ENCODE measurements at regions not wholly inside any gene's neighbourhood (a gene's known extent, or its start where the extent isn't known, plus 50 kb on each side); places are given as distances from the start of the nearest gene placed in this dataset.

- H3K27ac Mint-ChIP-seq, result no peak overlapping the region
- H3K36me3 Mint-ChIP-seq (ENCODE audit: low read depth), result no peaks in the 10 kb centered on the region
- no peak overlapping the region for H3K4me3 Mint-ChIP-seq
- H3K27me3 Mint-ChIP-seq, result no peaks in the 10 kb centered on the region
- H3K9me3 Mint-ChIP-seq, result no peaks in the 10 kb centered on the region
- H3K4me1 Mint-ChIP-seq (ENCODE audit: low read depth), result no peaks in the 10 kb centered on the region
These were observed 56.6 kb downstream of the SLITRK1 start for GRCh38 chr13:83825676-83826075.

- H3K36me3 Mint-ChIP-seq (ENCODE audit: low read depth), result no peaks in the 10 kb centered on the region
- no peaks in the 10 kb centered on the region for H3K27me3 Mint-ChIP-seq
- H3K9me3 Mint-ChIP-seq, result no peaks in the 10 kb centered on the region
- no peak overlapping the region for H3K4me3 Mint-ChIP-seq
- no peak overlapping the region for H3K27ac Mint-ChIP-seq
- no peaks in the 10 kb centered on the region for H3K4me1 Mint-ChIP-seq (ENCODE audit: low read depth)
These were observed 57.7 kb downstream of the SLITRK1 start for GRCh38 chr13:83824560-83824959.

- Mint-ChIP-seq H3K4me3 (no peak overlapping the region), H3K4me1 (ENCODE audit: low read depth) (no peaks in the 10 kb centered on the region), H3K27me3 (no peaks in the 10 kb centered on the region), H3K27ac (no peak overlapping the region), H3K36me3 (ENCODE audit: low read depth) (no peaks in the 10 kb centered on the region), H3K9me3 (no peaks in the 10 kb centered on the region)
These were observed 58.2 kb downstream of the SLITRK1 start for GRCh38 chr13:83824120-83824519.

- Mint-ChIP-seq H3K27me3 (no peaks in the 10 kb centered on the region), H3K4me1 (ENCODE audit: low read depth) (no peaks in the 10 kb centered on the region), H3K9me3 (peaks cover 9% of the 10 kb centered on the region), H3K27ac (no peak overlapping the region), H3K36me3 (ENCODE audit: low read depth) (no peaks in the 10 kb centered on the region), H3K4me3 (no peak overlapping the region)
These were observed 62.7 kb downstream of the SLITRK1 start for GRCh38 chr13:83819611-83820010.

GRCh38 chr13:83819156-83819555, 63.1 kb downstream of the SLITRK1 start:
- H3K4me3 Mint-ChIP-seq, result no peak overlapping the region
- no peak overlapping the region for H3K27ac Mint-ChIP-seq
- H3K9me3 Mint-ChIP-seq, result peaks cover 9% of the 10 kb centered on the region
- H3K27me3 Mint-ChIP-seq, result no peaks in the 10 kb centered on the region
- no peaks in the 10 kb centered on the region for H3K4me1 Mint-ChIP-seq (ENCODE audit: low read depth)
- H3K36me3 Mint-ChIP-seq (ENCODE audit: low read depth), result no peaks in the 10 kb centered on the region

GRCh38 chr13:83816081-83816480, 66.2 kb downstream of the SLITRK1 start:
- Mint-ChIP-seq H3K4me1 (ENCODE audit: low read depth) (no peaks in the 10 kb centered on the region), H3K36me3 (ENCODE audit: low read depth) (no peaks in the 10 kb centered on the region), H3K27me3 (no peaks in the 10 kb centered on the region)

GRCh38 chr13:83815598-83815997, 66.7 kb downstream of the SLITRK1 start:
- Mint-ChIP-seq H3K36me3 (ENCODE audit: low read depth) (no peaks in the 10 kb centered on the region), H3K4me1 (ENCODE audit: low read depth) (no peaks in the 10 kb centered on the region), H3K4me3 (no peak overlapping the region), H3K9me3 (peaks cover 9% of the 10 kb centered on the region), H3K27ac (no peak overlapping the region), H3K27me3 (no peaks in the 10 kb centered on the region)

More at GRCh38 chr13:83816081-83816480, 66.2 kb downstream of the SLITRK1 start:
- Mint-ChIP-seq H3K4me3 (no peak overlapping the region), H3K27ac (no peak overlapping the region), H3K9me3 (peaks cover 9% of the 10 kb centered on the region)

GRCh38 chr13:83810136-83810535, 72.1 kb downstream of the SLITRK1 start:
- Mint-ChIP-seq H3K27ac (no peak overlapping the region), H3K4me1 (ENCODE audit: low read depth) (no peaks in the 10 kb centered on the region), H3K9me3 (no peaks in the 10 kb centered on the region), H3K36me3 (ENCODE audit: low read depth) (no peaks in the 10 kb centered on the region), H3K4me3 (no peak overlapping the region), H3K27me3 (no peaks in the 10 kb centered on the region)

GRCh38 chr13:83804356-83804962, 77.8 kb downstream of the SLITRK1 start:
- H3K4me3 Mint-ChIP-seq, result no peak overlapping the region
- H3K27me3 Mint-ChIP-seq, result no peaks in the 10 kb centered on the region
- H3K36me3 Mint-ChIP-seq (ENCODE audit: low read depth), result no peaks in the 10 kb centered on the region
- no peak overlapping the region for H3K27ac Mint-ChIP-seq
- H3K9me3 Mint-ChIP-seq, result no peaks in the 10 kb centered on the region
- H3K4me1 Mint-ChIP-seq (ENCODE audit: low read depth), result no peaks in the 10 kb centered on the region

- H3K4me1 Mint-ChIP-seq (ENCODE audit: low read depth), result no peaks in the 10 kb centered on the region
- H3K4me3 Mint-ChIP-seq, result no peak overlapping the region
- no peaks in the 10 kb centered on the region for H3K36me3 Mint-ChIP-seq (ENCODE audit: low read depth)
- no peaks in the 10 kb centered on the region for H3K9me3 Mint-ChIP-seq
- no peaks in the 10 kb centered on the region for H3K27me3 Mint-ChIP-seq
- no peak overlapping the region for H3K27ac Mint-ChIP-seq
These were observed 83.5 kb downstream of the SLITRK1 start for GRCh38 chr13:83798731-83799130.

- Mint-ChIP-seq H3K4me1 (ENCODE audit: low read depth) (no peaks in the 10 kb centered on the region), H3K27ac (no peak overlapping the region), H3K4me3 (no peak overlapping the region), H3K36me3 (ENCODE audit: low read depth) (no peaks in the 10 kb centered on the region), H3K9me3 (no peaks in the 10 kb centered on the region), H3K27me3 (no peaks in the 10 kb centered on the region)
These were observed 85.9 kb downstream of the SLITRK1 start for GRCh38 chr13:83796364-83796763.

GRCh38 chr13:83794583-83794982, 87.7 kb downstream of the SLITRK1 start:
- Mint-ChIP-seq H3K27me3 (no peaks in the 10 kb centered on the region), H3K4me1 (ENCODE audit: low read depth) (no peaks in the 10 kb centered on the region), H3K36me3 (ENCODE audit: low read depth) (no peaks in the 10 kb centered on the region), H3K27ac (no peak overlapping the region), H3K9me3 (no peaks in the 10 kb centered on the region), H3K4me3 (no peak overlapping the region)

- Mint-ChIP-seq H3K4me3 (no peak overlapping the region), H3K36me3 (ENCODE audit: low read depth) (no peaks in the 10 kb centered on the region), H3K27me3 (no peaks in the 10 kb centered on the region), H3K27ac (no peak overlapping the region), H3K9me3 (peaks cover 4% of the 10 kb centered on the region), H3K4me1 (ENCODE audit: low read depth) (no peaks in the 10 kb centered on the region)
These were observed 102.0 kb downstream of the SLITRK1 start for GRCh38 chr13:83780227-83780626.

- Mint-ChIP-seq H3K36me3 (ENCODE audit: low read depth) (no peaks in the 10 kb centered on the region), H3K4me3 (no peak overlapping the region), H3K9me3 (peaks cover 10% of the 10 kb centered on the region), H3K27me3 (no peaks in the 10 kb centered on the region), H3K4me1 (ENCODE audit: low read depth) (no peaks in the 10 kb centered on the region), H3K27ac (no peak overlapping the region)
These were observed 108.3 kb downstream of the SLITRK1 start for GRCh38 chr13:83773961-83774360.

- no peaks in the 10 kb centered on the region for H3K27me3 Mint-ChIP-seq
- H3K4me1 Mint-ChIP-seq (ENCODE audit: low read depth), result no peaks in the 10 kb centered on the region
- H3K36me3 Mint-ChIP-seq (ENCODE audit: low read depth), result no peaks in the 10 kb centered on the region
- H3K4me3 Mint-ChIP-seq, result no peak overlapping the region
- H3K27ac Mint-ChIP-seq, result no peak overlapping the region
- peaks cover 10% of the 10 kb centered on the region for H3K9me3 Mint-ChIP-seq
These were observed 116.5 kb downstream of the SLITRK1 start for GRCh38 chr13:83765796-83766195.

GRCh38 chr13:83761631-83762030, 120.6 kb downstream of the SLITRK1 start:
- H3K27ac Mint-ChIP-seq, result no peak overlapping the region
- no peaks in the 10 kb centered on the region for H3K27me3 Mint-ChIP-seq
- peaks cover 9% of the 10 kb centered on the region for H3K9me3 Mint-ChIP-seq
- no peak overlapping the region for H3K4me3 Mint-ChIP-seq
- H3K4me1 Mint-ChIP-seq (ENCODE audit: low read depth), result no peaks in the 10 kb centered on the region
- no peaks in the 10 kb centered on the region for H3K36me3 Mint-ChIP-seq (ENCODE audit: low read depth)
